DOHH2 (cell line): ENCODE measurements at regions not wholly inside any gene's neighbourhood (a gene's known extent, or its start where the extent isn't known, plus 50 kb on each side); places are given as distances from the start of the nearest gene placed in this dataset.

Source experiments
- H3F3A ChIP-seq: fragments of 200-600 bp; sonication (generic), shearing (Covaris generic); 2 replicates; pipeline ENCODE4 v1.6.0; 2016; ENCODE audit warnings: antibody characterized with exemption, mild to moderate bottlenecking; ENCODE audit not compliant: control insufficient read depth, insufficient read depth
- H3K27ac ChIP-seq: fragments of 200-600 bp; sonication (generic); 2 replicates; pipeline ENCODE4 v1.5.1; 2014; ENCODE audit warnings: low read depth, mild to moderate bottlenecking, low read length, moderate library complexity
- H3K27me3 ChIP-seq: fragments of 200-600 bp; sonication (generic); 2 replicates; pipeline ENCODE4 v1.6.1; 2014; ENCODE audit warnings: mild to moderate bottlenecking, low read length, mixed read lengths; ENCODE audit not compliant: control insufficient read depth
- H3K36me3 ChIP-seq: fragments of 200-600 bp; sonication (generic); 2 replicates; pipeline ENCODE4 v1.6.1; 2014; ENCODE audit warnings: mild to moderate bottlenecking, low read length, moderate library complexity, mixed read lengths; ENCODE audit not compliant: control insufficient read depth
- H3K4me1 ChIP-seq: fragments of 200-600 bp; sonication (generic); 2 replicates; pipeline ENCODE4 v1.6.1; 2014; ENCODE audit warnings: mild to moderate bottlenecking, low read length, mixed read lengths; ENCODE audit not compliant: control insufficient read depth
- H3K4me2 ChIP-seq: fragments of 200-600 bp; sonication (generic); 2 replicates; pipeline ENCODE4 v1.6.0; 2014; ENCODE audit warnings: mild to moderate bottlenecking, low read length, moderate library complexity
- H3K4me3 ChIP-seq: fragments of 200-600 bp; sonication (generic); 2 replicates; pipeline ENCODE4 v1.5.1; 2014; ENCODE audit warnings: mild to moderate bottlenecking, low read length, mixed read lengths
- H3K79me2 ChIP-seq: fragments of 200-600 bp; sonication (generic); 2 replicates; pipeline ENCODE4 v1.6.1; 2014; ENCODE audit warnings: mild to moderate bottlenecking, low read length, mixed read lengths; ENCODE audit not compliant: control insufficient read depth
- H3K9me2 ChIP-seq: fragments of 200-600 bp; sonication (generic); replicated peaks from 2 replicates; pipeline ENCODE4 v1.6.1; 2014; ENCODE audit warnings: mild to moderate bottlenecking, low read length, mixed read lengths; ENCODE audit not compliant: control insufficient read depth
- H3K9me3 ChIP-seq: fragments of 200-600 bp; sonication (generic); 2 replicates; pipeline ENCODE4 v1.6.1; 2014; ENCODE audit warnings: antibody characterized with exemption, low read length, mixed read lengths; ENCODE audit not compliant: control insufficient read depth, insufficient read depth
- H4K20me1 ChIP-seq: fragments of 200-600 bp; sonication (generic); 2 replicates; pipeline ENCODE4 v1.6.0; 2014; ENCODE audit warnings: low read depth, mild to moderate bottlenecking, antibody characterized with exemption, low read length, moderate library complexity; ENCODE audit not compliant: control insufficient read depth, insufficient read depth
- EZH2phosphoT487 ChIP-seq: fragments of 200-600 bp; sonication (generic); IDR thresholded peaks from 2 replicates; pipeline ENCODE4 v1.6.1; 2017; ENCODE audit warnings: borderline replicate concordance, mild to moderate bottlenecking, antibody characterized with exemption, low read length, moderate library complexity, mixed read lengths
- TF ChIP-seq, protein P1 (sequence below): fragments of 200-600 bp; sonication (generic); IDR thresholded peaks from one replicate; pipeline ENCODE4 v1.5.1; 2014; ENCODE audit warnings: antibody characterized with exemption, mild to moderate bottlenecking, low read depth, low read length; ENCODE audit not compliant: poor library complexity, severe bottlenecking

DNA sequence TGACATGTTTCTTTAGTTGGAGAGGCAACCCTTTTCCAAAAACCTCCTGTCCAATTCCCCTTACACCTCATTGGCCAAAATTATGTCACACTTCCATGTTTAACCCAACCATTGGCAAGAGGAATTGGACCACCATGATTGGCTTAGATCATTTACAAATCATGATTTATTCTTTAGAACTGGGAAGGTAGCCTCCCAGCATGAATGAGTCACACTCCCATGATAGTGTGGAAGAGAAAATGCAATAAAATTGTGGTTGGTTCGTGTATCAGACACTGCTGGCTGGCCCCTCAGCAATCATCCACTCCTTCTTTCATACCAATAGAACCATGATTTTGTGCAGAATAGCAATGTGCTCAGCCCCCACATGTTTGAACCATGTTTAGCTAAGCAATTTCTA lies 156.6 kb upstream of the ACVR2A start:
- Histone ChIP-seq H3K79me2 (no peaks in the 10 kb centered on the region), H3K4me2 (no peak overlapping the region), H3K9me2 (no peaks in the 10 kb centered on the region), H3K4me3 (no peak overlapping the region), H4K20me1 (no peaks in the 10 kb centered on the region), H3K27ac (no peak overlapping the region), H3K4me1 (no peaks in the 10 kb centered on the region), H3F3A (no peaks in the 10 kb centered on the region), H3K36me3 (no peaks in the 10 kb centered on the region), H3K27me3 (no peaks in the 10 kb centered on the region), H3K9me3 (no peaks in the 10 kb centered on the region; the same call in 1 of the 2 replicates)
- no peak for TF ChIP-seq EZH2phosphoT487
- TF ChIP-seq, protein P1, sequence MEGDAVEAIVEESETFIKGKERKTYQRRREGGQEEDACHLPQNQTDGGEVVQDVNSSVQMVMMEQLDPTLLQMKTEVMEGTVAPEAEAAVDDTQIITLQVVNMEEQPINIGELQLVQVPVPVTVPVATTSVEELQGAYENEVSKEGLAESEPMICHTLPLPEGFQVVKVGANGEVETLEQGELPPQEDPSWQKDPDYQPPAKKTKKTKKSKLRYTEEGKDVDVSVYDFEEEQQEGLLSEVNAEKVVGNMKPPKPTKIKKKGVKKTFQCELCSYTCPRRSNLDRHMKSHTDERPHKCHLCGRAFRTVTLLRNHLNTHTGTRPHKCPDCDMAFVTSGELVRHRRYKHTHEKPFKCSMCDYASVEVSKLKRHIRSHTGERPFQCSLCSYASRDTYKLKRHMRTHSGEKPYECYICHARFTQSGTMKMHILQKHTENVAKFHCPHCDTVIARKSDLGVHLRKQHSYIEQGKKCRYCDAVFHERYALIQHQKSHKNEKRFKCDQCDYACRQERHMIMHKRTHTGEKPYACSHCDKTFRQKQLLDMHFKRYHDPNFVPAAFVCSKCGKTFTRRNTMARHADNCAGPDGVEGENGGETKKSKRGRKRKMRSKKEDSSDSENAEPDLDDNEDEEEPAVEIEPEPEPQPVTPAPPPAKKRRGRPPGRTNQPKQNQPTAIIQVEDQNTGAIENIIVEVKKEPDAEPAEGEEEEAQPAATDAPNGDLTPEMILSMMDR, result no peak

DNA sequence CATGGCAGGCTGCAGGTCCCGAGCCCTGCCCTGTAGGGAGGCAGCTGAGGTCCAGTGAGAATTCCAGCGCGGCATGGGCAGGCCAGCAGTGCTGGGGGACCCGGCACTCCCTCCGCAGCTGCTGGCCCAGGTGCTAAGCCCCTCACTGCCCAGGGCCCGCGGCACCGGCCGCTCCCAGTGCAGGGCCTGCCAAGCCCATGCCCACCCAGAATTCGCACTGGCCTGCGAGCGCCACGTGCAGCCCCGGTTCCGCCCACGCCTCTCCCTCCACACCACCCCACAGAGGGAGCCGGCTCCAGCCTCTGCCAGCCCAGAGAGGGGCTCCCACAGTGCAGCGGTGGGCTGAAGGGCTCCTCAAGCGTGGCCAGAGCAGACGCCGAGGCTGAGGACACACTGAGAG lies 158.5 kb upstream of the ACVR2A start:
- Histone ChIP-seq H3K27ac (no peak overlapping the region), H3K9me2 (no peaks in the 10 kb centered on the region), H4K20me1 (no peaks in the 10 kb centered on the region), H3K79me2 (no peaks in the 10 kb centered on the region), H3F3A (no peaks in the 10 kb centered on the region), H3K4me3 (no peak overlapping the region), H3K27me3 (no peaks in the 10 kb centered on the region), H3K4me1 (no peaks in the 10 kb centered on the region), H3K36me3 (no peaks in the 10 kb centered on the region), H3K9me3 (no peaks in the 10 kb centered on the region; the same call in 1 of the 2 replicates), H3K4me2 (no peak overlapping the region)
- TF ChIP-seq, protein P1, result no peak
- TF ChIP-seq EZH2phosphoT487, result no peak

DNA sequence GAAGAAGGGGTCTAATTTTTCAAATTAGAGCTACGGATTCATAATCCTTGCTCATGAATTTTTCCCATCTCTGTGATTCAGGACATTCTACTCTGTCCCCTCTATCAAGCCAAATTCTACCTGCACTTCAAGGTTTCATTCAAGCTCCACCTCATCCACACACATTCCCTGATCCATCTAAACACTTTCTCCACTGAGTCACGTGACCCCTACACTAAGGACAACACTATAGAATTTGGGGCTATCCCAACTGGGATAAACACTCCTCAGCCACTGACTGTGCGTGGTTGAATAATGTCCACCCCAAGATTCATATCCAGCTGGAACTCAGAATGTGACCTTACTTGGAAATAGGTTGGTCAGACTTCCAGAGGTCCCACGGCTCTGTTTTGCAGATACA lies 159.9 kb upstream of the ACVR2A start:
- no peak overlapping the region for H3K27ac ChIP-seq
- no peaks in the 10 kb centered on the region; the same call in 1 of the 2 replicates for H3K9me3 ChIP-seq
- H3K4me3 ChIP-seq, result no peak overlapping the region
- no peaks in the 10 kb centered on the region for H4K20me1 ChIP-seq
- no peaks in the 10 kb centered on the region for H3K9me2 ChIP-seq
- no peaks in the 10 kb centered on the region for H3K36me3 ChIP-seq
- H3K4me2 ChIP-seq, result no peak overlapping the region
- H3K4me1 ChIP-seq, result no peaks in the 10 kb centered on the region
- H3K27me3 ChIP-seq, result no peaks in the 10 kb centered on the region
- TF ChIP-seq EZH2phosphoT487, result no peak
- TF ChIP-seq, protein P1, result no peak
- no peaks in the 10 kb centered on the region for H3K79me2 ChIP-seq
- no peaks in the 10 kb centered on the region for H3F3A ChIP-seq
